Upper lobe of left lung (tissue), 4 donors: ENCODE measurements at regions not wholly inside any gene's neighbourhood (a gene's known extent, or its start where the extent isn't known, plus 50 kb on each side); places are given as distances from the start of the nearest gene placed in this dataset.

Experiments
- CTCF ChIP-seq, 6 experiments: fragments of 450-650 bp in 4 of 6; fragments of 200-600 bp in 2 of 6; sonication (generic) in 2 of 6; IDR thresholded peaks; one replicate each; pipeline ENCODE4 v1.5.1; 2016 to 2019; ENCODE audit warnings: antibody characterized with exemption in 6 of 6
- EP300 ChIP-seq, 4 donors: sonication (generic); formaldehyde crosslinking; IDR thresholded peaks; one replicate each; pipeline ENCODE4 v1.5.1; 2017; ENCODE audit warnings: antibody characterized with exemption in 4 of 4, control low read depth in 2 of 4
- POLR2A ChIP-seq, 4 donors: fragments of 450-650 bp; IDR thresholded peaks; one replicate each; pipeline ENCODE4 v1.5.1; 2016 to 2017; ENCODE audit warnings: antibody characterized with exemption in 4 of 4, mild to moderate bottlenecking in 2 of 4
- POLR2AphosphoS5 ChIP-seq, 2 donors: sonication (generic); formaldehyde crosslinking; IDR thresholded peaks; one replicate each; pipeline ENCODE4 v1.5.1; 2017; ENCODE audit warnings: antibody characterized with exemption in 2 of 2

GRCh38 chr20:18914796-18915195, 101.2 kb downstream of the SCP2D1 start:
- no peak for TF ChIP-seq CTCF (IDR thresholded peaks at IDR 0.05)
- no peak for TF ChIP-seq POLR2A (IDR thresholded peaks at IDR 0.05)
- no peak for TF ChIP-seq EP300 (IDR thresholded peaks at IDR 0.05)
- no peak for TF ChIP-seq POLR2AphosphoS5 (IDR thresholded peaks at IDR 0.05)
